Kidney epithelial cell (primary cell): ENCODE measurements at regions not wholly inside any gene's neighbourhood (a gene's known extent, or its start where the extent isn't known, plus 50 kb on each side); places are given as distances from the start of the nearest gene placed in this dataset.

Source experiments
- DNase-seq: peaks from one replicate; pipeline ENCODE4 v3.0.0-alpha.2; 2010; ENCODE audit warnings: low read depth
- H3K27me3 ChIP-seq: 2 replicates; pipeline ENCODE4 v1.6.0; 2011; ENCODE audit warnings: low read length; ENCODE audit not compliant: control insufficient read depth, insufficient read depth
- H3K36me3 ChIP-seq: 2 replicates; pipeline ENCODE4 v1.5.1; 2011; ENCODE audit warnings: low read length; ENCODE audit not compliant: control insufficient read depth, insufficient read depth
- H3K4me3 ChIP-seq: 2 replicates; pipeline ENCODE4 v1.5.1; 2011; ENCODE audit warnings: low read depth, mild to moderate bottlenecking, control low read depth, low read length
- TF ChIP-seq, protein P1 (sequence below): IDR thresholded peaks from 2 replicates; pipeline ENCODE4 v1.5.1; 2011; ENCODE audit warnings: mild to moderate bottlenecking, moderate library complexity, low read length, control low read depth, inconsistent platforms; ENCODE audit not compliant: insufficient read depth, poor library complexity, severe bottlenecking

DNA sequence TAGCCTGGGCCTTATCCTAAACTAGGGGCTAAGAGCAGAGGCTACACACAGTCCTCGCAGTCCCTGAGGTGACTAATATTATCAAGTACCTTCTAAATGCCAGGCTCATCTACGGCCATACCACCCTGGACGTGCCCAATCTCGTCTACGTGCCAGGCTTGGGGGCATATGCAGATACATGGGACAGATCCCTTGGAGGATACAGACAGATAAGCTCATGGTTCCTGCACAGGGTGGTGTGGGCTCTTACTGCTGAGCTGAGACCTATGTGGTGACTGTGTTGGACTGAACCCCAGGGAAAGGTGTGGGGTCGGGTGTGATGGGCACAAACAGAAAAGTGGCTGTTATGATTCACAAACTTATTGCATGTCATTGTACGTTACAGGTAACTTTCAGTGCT is 268.4 kb upstream of the NEBL start:
- DNase-seq, result no peak
- TF ChIP-seq, protein P1, sequence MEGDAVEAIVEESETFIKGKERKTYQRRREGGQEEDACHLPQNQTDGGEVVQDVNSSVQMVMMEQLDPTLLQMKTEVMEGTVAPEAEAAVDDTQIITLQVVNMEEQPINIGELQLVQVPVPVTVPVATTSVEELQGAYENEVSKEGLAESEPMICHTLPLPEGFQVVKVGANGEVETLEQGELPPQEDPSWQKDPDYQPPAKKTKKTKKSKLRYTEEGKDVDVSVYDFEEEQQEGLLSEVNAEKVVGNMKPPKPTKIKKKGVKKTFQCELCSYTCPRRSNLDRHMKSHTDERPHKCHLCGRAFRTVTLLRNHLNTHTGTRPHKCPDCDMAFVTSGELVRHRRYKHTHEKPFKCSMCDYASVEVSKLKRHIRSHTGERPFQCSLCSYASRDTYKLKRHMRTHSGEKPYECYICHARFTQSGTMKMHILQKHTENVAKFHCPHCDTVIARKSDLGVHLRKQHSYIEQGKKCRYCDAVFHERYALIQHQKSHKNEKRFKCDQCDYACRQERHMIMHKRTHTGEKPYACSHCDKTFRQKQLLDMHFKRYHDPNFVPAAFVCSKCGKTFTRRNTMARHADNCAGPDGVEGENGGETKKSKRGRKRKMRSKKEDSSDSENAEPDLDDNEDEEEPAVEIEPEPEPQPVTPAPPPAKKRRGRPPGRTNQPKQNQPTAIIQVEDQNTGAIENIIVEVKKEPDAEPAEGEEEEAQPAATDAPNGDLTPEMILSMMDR, result no peak
- Histone ChIP-seq H3K27me3 (no peaks in the 10 kb centered on the region), H3K4me3 (no peak overlapping the region), H3K36me3 (no peaks in the 10 kb centered on the region)

DNA sequence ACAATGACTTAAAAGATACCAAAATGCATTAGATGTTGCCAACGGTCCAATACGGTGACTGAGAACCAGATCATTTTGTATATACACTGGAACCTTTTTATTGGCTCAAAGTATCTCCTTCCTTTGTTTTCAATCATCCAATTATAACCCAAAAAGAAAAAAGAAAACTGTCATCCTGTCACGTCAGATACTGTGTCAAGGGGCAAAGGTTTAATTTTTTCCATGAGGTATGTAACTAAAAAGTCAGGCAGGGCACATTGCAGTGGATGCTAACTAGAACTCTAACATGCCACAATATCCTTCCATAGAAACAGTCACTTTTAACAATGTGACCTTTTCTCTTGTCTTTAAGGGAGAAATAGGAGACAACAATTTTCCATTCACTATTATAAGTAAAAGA is 267.6 kb upstream of the NEBL start:
- H3K27me3 ChIP-seq, result no peaks in the 10 kb centered on the region
- DNase-seq, result no peak
- H3K4me3 ChIP-seq, result no peak overlapping the region
- H3K36me3 ChIP-seq, result no peaks in the 10 kb centered on the region
- TF ChIP-seq, protein P1, result no peak

DNA sequence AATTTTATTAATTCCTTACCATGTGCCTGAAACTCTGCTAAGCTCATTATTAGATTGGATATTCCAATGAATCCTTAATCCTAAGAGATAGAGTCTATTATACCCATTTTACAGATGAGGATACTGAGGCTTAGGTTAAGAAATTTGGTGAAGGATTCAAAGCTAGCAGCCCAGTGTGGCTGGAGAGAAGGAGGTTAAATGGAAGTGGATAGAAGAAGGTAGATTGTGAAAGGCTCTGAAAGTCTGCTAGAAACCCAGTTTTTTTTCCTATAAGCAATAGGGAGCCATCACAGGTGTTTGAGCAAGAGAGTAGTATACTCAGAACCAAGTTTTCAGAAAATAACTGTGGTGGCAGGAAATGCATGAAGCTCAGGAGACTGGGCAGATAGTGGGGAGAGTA is 265.8 kb upstream of the NEBL start:
- TF ChIP-seq, protein P1, result no peak
- H3K4me3 ChIP-seq, result no peak overlapping the region
- H3K27me3 ChIP-seq, result no peaks in the 10 kb centered on the region
- H3K36me3 ChIP-seq, result no peaks in the 10 kb centered on the region
- DNase-seq, result no peak

DNA sequence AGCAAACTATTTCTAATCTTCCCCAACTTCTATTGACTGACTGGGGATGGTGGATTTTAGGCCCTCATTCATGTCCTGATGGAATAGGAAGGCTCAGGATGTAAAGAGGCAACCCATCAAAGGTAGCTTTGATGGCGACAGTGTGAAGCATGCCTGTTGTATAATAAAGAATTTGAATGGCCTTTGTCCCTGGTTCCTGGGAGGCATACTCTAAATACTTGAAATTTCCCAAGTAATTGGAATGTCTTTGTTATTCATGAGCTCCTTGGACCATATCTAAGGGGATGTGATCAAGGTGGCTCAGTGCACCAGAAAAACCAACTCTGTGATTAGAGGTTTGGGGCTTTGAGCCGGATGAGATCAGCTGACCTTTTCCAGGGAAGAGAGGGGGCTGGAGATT is 264.5 kb upstream of the NEBL start:
- no peaks in the 10 kb centered on the region for H3K36me3 ChIP-seq
- H3K4me3 ChIP-seq, result no peak overlapping the region
- TF ChIP-seq, protein P1, result no peak
- no peaks in the 10 kb centered on the region for H3K27me3 ChIP-seq
- DNase-seq, result no peak

DNA sequence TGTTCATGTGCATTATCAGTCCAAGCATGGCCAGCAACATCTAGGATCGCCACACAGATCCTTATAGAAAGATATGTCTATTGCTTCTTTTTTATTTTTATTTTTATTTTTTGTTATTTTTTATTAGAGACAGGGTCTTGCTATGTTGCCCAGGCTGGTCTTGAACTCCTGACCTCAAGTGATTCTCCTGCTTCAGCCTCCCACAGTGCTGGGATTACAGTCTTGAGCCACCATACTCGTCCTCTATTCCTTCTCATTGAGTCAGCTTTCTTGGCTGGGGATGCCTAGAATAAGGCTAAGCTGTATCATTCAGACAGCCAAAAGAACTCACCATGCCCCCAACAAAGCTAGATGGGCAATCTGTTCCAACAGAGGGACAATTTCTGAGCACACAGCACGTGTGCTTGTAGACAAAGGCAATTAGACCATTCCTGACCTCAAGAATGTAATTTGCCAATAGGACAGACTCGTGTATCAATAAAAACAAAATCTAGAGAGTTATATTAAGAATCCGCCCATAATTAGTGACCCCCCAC is 264.0 kb upstream of the NEBL start:
- Histone ChIP-seq H3K4me3 (no peak overlapping the region), H3K27me3 (no peaks in the 10 kb centered on the region), H3K36me3 (no peaks in the 10 kb centered on the region)
- DNase-seq, result no peak
- TF ChIP-seq, protein P1, result no peak

DNA sequence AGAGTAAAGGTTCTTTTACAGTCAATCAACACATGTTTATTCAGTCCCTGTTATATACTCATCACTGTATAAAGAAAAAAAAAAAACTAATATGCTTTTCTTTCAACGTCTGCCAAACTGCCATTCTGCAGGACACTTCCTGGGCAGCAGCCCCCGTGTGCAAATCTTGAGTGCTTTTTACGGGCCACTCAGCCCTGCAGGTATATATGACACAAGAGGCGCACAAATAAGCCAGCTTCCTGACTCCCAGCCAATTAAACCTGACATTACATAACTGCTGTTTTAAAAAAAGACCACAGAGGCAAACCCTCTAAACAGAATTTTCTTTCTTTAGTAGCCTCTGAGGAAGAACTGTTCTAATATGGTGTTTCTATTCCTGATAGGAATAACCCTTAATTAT is 263.0 kb upstream of the NEBL start:
- H3K27me3 ChIP-seq, result no peaks in the 10 kb centered on the region
- H3K4me3 ChIP-seq, result no peak overlapping the region
- TF ChIP-seq, protein P1, result no peak
- no peak for DNase-seq
- no peaks in the 10 kb centered on the region for H3K36me3 ChIP-seq
